ENCODE measurements at regions not wholly inside any gene's neighbourhood (a gene's known extent, or its start where the extent isn't known, plus 50 kb on each side); places are given as distances from the start of the nearest gene placed in this dataset.

DNA sequence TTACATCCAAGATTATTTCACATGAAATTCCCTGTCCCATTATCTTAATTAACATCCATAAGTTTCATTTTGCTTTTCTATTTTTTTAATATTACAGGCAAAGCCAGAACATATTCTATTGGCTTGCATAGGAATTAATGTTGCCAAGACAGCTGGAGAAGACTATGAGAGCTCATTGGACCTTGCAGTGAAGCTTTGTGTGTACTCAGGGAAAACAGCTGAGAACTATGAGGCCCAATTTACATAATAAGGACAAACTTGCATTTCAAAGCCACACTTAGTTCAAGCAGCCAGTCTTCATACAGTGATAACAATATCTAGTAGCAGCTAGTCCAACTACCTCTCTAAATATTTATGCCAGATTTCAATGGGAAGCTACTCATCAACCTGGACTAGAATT is 134.4 kb downstream of the DDX53 start:
- in situ Hi-C loops (cut with HindIII; ENCODE audit: low sequenced_read_pairs), result no loop called here
- TF ChIP-seq, protein P1, sequence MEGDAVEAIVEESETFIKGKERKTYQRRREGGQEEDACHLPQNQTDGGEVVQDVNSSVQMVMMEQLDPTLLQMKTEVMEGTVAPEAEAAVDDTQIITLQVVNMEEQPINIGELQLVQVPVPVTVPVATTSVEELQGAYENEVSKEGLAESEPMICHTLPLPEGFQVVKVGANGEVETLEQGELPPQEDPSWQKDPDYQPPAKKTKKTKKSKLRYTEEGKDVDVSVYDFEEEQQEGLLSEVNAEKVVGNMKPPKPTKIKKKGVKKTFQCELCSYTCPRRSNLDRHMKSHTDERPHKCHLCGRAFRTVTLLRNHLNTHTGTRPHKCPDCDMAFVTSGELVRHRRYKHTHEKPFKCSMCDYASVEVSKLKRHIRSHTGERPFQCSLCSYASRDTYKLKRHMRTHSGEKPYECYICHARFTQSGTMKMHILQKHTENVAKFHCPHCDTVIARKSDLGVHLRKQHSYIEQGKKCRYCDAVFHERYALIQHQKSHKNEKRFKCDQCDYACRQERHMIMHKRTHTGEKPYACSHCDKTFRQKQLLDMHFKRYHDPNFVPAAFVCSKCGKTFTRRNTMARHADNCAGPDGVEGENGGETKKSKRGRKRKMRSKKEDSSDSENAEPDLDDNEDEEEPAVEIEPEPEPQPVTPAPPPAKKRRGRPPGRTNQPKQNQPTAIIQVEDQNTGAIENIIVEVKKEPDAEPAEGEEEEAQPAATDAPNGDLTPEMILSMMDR (IDR thresholded peaks at IDR 0.05; ENCODE audit: low read depth, low read length), result no peak
- DNase-seq (ENCODE audit: low read depth, low spot score), result no peak
- no peak overlapping the region for H3K4me3 ChIP-seq (ENCODE audit: low read depth, low read length)

DNA sequence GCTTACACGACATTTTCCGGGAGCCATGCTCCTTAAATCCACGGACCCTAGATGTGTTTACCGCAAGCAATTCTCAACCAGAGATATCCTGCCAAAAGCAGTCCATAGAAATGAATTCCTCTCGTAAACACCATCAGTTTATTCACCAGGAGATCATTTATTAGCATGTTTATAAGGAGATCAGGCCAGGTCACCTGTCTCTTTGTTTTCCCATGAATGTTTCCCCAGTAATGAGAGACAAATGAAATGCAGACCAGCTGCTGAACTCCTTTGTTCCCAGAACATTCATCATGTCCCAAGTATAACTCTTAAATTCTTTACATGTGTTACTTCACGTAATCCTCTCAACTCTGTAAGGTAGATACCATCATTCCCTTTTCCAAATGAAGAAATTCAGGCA is 137.1 kb downstream of the DDX53 start:
- TF ChIP-seq, protein P1 (IDR thresholded peaks at IDR 0.05; ENCODE audit: low read depth, low read length), result no peak
- H3K4me3 ChIP-seq (ENCODE audit: low read depth, low read length), result no peak overlapping the region
- in situ Hi-C loops (cut with HindIII; ENCODE audit: low sequenced_read_pairs), result no loop called here
- no peak for DNase-seq (ENCODE audit: low read depth, low spot score)

- H3K4me3 ChIP-seq (ENCODE audit: low read depth, low read length), result no peak overlapping the region
- TF ChIP-seq, protein P1 (IDR thresholded peaks at IDR 0.05; ENCODE audit: low read depth, low read length), result no peak
- DNase-seq (ENCODE audit: low read depth, low spot score), result no peak
- in situ Hi-C loops (cut with HindIII; ENCODE audit: low sequenced_read_pairs), result no loop called here
These were observed 166.4 kb upstream of the PTCHD1 start for GRCh38 chrX:23168291-23168690.

- H3K4me3 ChIP-seq (ENCODE audit: low read depth, low read length), result no peak overlapping the region
- TF ChIP-seq, protein P1 (IDR thresholded peaks at IDR 0.05; ENCODE audit: low read depth, low read length), result no peak
- in situ Hi-C loops (cut with HindIII; ENCODE audit: low sequenced_read_pairs), result no loop called here
- no peak for DNase-seq (ENCODE audit: low read depth, low spot score)
These were observed 148.7 kb upstream of the PTCHD1 start for GRCh38 chrX:23185951-23186350.

DNA sequence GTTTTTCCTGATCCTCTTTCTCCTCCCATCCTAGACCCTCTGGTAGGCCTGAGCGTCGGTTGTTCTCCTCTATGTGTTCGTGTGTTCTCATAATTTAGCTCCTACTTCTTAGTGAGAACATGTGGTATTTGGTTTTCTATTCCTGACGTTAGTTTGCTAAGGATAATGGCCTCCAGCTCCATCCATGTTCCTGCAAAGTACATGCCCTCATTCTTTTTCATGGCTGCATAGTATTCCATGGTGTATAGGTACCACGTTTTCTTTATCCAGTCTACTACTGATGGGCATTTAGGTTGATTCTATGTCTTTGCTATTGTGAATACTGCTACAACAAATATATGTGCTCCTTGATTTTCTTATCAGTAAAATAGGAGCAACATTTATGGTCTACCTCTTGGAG is 146.8 kb upstream of the PTCHD1 start:
- in situ Hi-C loops (cut with HindIII; ENCODE audit: low sequenced_read_pairs), result no loop called here
- no peak overlapping the region for H3K4me3 ChIP-seq (ENCODE audit: low read depth, low read length)
- TF ChIP-seq, protein P1 (IDR thresholded peaks at IDR 0.05; ENCODE audit: low read depth, low read length), result no peak
- DNase-seq (ENCODE audit: low read depth, low spot score), result no peak

GRCh38 chrX:23194885-23195554 is 139.6 kb upstream of the PTCHD1 start:
- no peak overlapping the region for H3K4me3 ChIP-seq (ENCODE audit: low read depth, low read length)
- TF ChIP-seq, protein P1 (IDR thresholded peaks at IDR 0.05; ENCODE audit: low read depth, low read length), result no peak
- no peak for DNase-seq (ENCODE audit: low read depth, low spot score)
- in situ Hi-C loops (cut with HindIII; ENCODE audit: low sequenced_read_pairs), result no loop called here
